Spleen (tissue), 11 donors: ENCODE measurements at regions not wholly inside any gene's neighbourhood (a gene's known extent, or its start where the extent isn't known, plus 50 kb on each side); places are given as distances from the start of the nearest gene placed in this dataset.

Source experiments
- DNase-seq: peaks from one replicate; pipeline ENCODE4 v3.0.0-alpha.2; 2020
- H3K27ac ChIP-seq, 8 donors: fragments of 200-600 bp; sonication (generic) in 7 of 8; 1 replicate in 4 of 8; 2 replicates in 4 of 8; pipeline versions ENCODE4 v1.5.0 to v1.8.0; 2016 to 2021; ENCODE audit warnings: inconsistent platforms in 4 of 8, mild to moderate bottlenecking in 4 of 8, moderate library complexity in 1 of 8
- H3K27me3 ChIP-seq, 7 donors: fragments of 200-600 bp; sonication (generic) in 6 of 7; replicated peaks in 1 of 7; 1 replicate in 4 of 7; 2 replicates in 3 of 7; pipeline versions ENCODE4 v1.5.0 to v1.8.0; 2016 to 2021; ENCODE audit warnings: inconsistent platforms in 3 of 7, mild to moderate bottlenecking in 1 of 7
- H3K36me3 ChIP-seq, 6 donors: fragments of 200-600 bp; sonication (generic) in 5 of 6; 1 replicate in 4 of 6; 2 replicates in 2 of 6; pipeline versions ENCODE4 v1.5.0 to v1.8.0; 2016 to 2021; ENCODE audit warnings: inconsistent platforms in 2 of 6
- H3K4me1 ChIP-seq, 6 donors: fragments of 200-600 bp; sonication (generic) in 5 of 6; 1 replicate in 3 of 6; 2 replicates in 3 of 6; pipeline versions ENCODE4 v1.5.0 to v1.8.0; 2016 to 2021; ENCODE audit warnings: inconsistent platforms in 3 of 6
- H3K4me3 ChIP-seq, 8 donors: fragments of 200-600 bp; sonication (generic) in 7 of 8; 1 replicate in 4 of 8; 2 replicates in 4 of 8; pipeline versions ENCODE4 v1.5.0 to v1.8.0; 2016 to 2021; ENCODE audit warnings: inconsistent platforms in 4 of 8, mild to moderate bottlenecking in 4 of 8, moderate library complexity in 2 of 8
- H3K9me3 ChIP-seq, 8 donors: fragments of 200-600 bp; sonication (generic) in 7 of 8; 1 replicate in 4 of 8; 2 replicates in 4 of 8; pipeline versions ENCODE4 v1.5.0 to v1.8.0; 2016 to 2021; ENCODE audit warnings: inconsistent platforms in 4 of 8
- CTCF ChIP-seq, 11 experiments: fragments of 200-600 bp in 7 of 11; fragments of 450-650 bp in 4 of 11; sonication (generic) in 4 of 11; IDR thresholded peaks in 8 of 11; conservative IDR thresholded peaks in 3 of 11; 1 replicate in 7 of 11; 2 replicates in 4 of 11; pipeline versions ENCODE4 v1.4.0 to v1.8.0; 2016 to 2021; ENCODE audit warnings: antibody characterized with exemption in 11 of 11, inconsistent platforms in 4 of 11, mild to moderate bottlenecking in 1 of 11
- POLR2A ChIP-seq, 3 donors: fragments of 450-650 bp; IDR thresholded peaks; one replicate each; pipeline ENCODE4 v1.5.1; 2017; ENCODE audit warnings: antibody characterized with exemption in 3 of 3, mild to moderate bottlenecking in 1 of 3
- POLR2AphosphoS5 ChIP-seq, 3 donors: sonication (generic); formaldehyde crosslinking; IDR thresholded peaks; one replicate each; pipeline ENCODE4 v1.5.1; 2017; ENCODE audit warnings: antibody characterized with exemption in 3 of 3
- WGBS, 5 donors: extraction: QIAGEN DNeasy Blood & Tissue Kit in 3 of 5; methylation state at CpG; one replicate each; pipeline versions ENCODE4 v1.1.5 to v1.1.7; 2013 to 2018; 5-methylcytosine and 5-hydroxymethylcytosine counted together
- intact Hi-C: fragments of 100-400 bp; cut with DNase I; formaldehyde crosslinking; loops from one replicate; pipeline ENCODE4 v1.15.0; 2023; ENCODE audit warnings: low total_unique reads
- donor health status: healthy with polysubstance abuse.
- donor health status: DM: no; HTN: no; CAD: no; lungs with moderate emphysema.
- donor health status: DM: no; HTN: no; CAD: no.
- donor health status: Bipolar disorder and iron deficiency.
- donor health status: healthy.
- donor health status: DM: no; HTN: no; CAD: no.
- donor health status: DM: yes; HTN: yes; CAD: no.

- no peak for DNase-seq
- no peaks in the 10 kb centered on the region for H3K36me3 ChIP-seq
- TF ChIP-seq CTCF (IDR thresholded peaks at IDR 0.05 in 8 of 11, conservative IDR thresholded peaks at IDR 0.05 in 3 of 11) (no peak), POLR2AphosphoS5 (IDR thresholded peaks at IDR 0.05) (no peak), POLR2A (IDR thresholded peaks at IDR 0.05) (no peak)
- no peaks in the 10 kb centered on the region for H3K27me3 ChIP-seq
- H3K4me3 ChIP-seq, result no peak overlapping the region
- H3K9me3 ChIP-seq, result no peaks in the 10 kb centered on the region
- H3K27ac ChIP-seq, result no peak overlapping the region
- intact Hi-C loops, result no loop called here
- H3K4me1 ChIP-seq, result no peaks in the 10 kb centered on the region
These were observed 224.3 kb upstream of the NAV3 start for GRCh38 chr12:77606348-77606747.

GRCh38 chr12:77603946-77604345, 226.7 kb upstream of the NAV3 start:
- no peak for DNase-seq
- Histone ChIP-seq H3K27me3 (no peaks in the 10 kb centered on the region), H3K36me3 (no peaks in the 10 kb centered on the region), H3K4me3 (no peak overlapping the region), H3K9me3 (no peaks in the 10 kb centered on the region), H3K4me1 (no peaks in the 10 kb centered on the region), H3K27ac (no peak overlapping the region)
- TF ChIP-seq POLR2A (IDR thresholded peaks at IDR 0.05), result no peak
- intact Hi-C loops, result no loop called here

- 79 to 89% (median 87%) methylated on average over 2 of the region's 2 CpGs for WGBS, 5 donors
- Histone ChIP-seq H3K36me3 (no peaks in the 10 kb centered on the region), H3K9me3 (no peaks in the 10 kb centered on the region), H3K27ac (no peak overlapping the region), H3K27me3 (no peaks in the 10 kb centered on the region), H3K4me3 (no peak overlapping the region), H3K4me1 (no peaks in the 10 kb centered on the region)
- DNase-seq, result no peak
- TF ChIP-seq POLR2AphosphoS5 (IDR thresholded peaks at IDR 0.05), result no peak
- TF ChIP-seq CTCF (IDR thresholded peaks at IDR 0.05 in 8 of 11, conservative IDR thresholded peaks at IDR 0.05 in 3 of 11), result no peak
- no peak for TF ChIP-seq POLR2A (IDR thresholded peaks at IDR 0.05)
- intact Hi-C loops, result no loop called here
These were observed 229.6 kb upstream of the NAV3 start for GRCh38 chr12:77601069-77601468.

- Histone ChIP-seq H3K9me3 (no peaks in the 10 kb centered on the region), H3K36me3 (no peaks in the 10 kb centered on the region), H3K27me3 (no peaks in the 10 kb centered on the region), H3K4me1 (no peaks in the 10 kb centered on the region), H3K4me3 (no peak overlapping the region), H3K27ac (no peak overlapping the region)
- 70 to 97% (median 79%) methylated on average over 1 of the region's 1 CpG for WGBS, 5 donors
- TF ChIP-seq POLR2AphosphoS5 (IDR thresholded peaks at IDR 0.05) (no peak), CTCF (IDR thresholded peaks at IDR 0.05 in 8 of 11, conservative IDR thresholded peaks at IDR 0.05 in 3 of 11) (no peak), POLR2A (IDR thresholded peaks at IDR 0.05) (no peak)
- no peak for DNase-seq
- intact Hi-C loops, result no loop called here
These were observed 230.2 kb upstream of the NAV3 start for GRCh38 chr12:77600468-77600843.

- Histone ChIP-seq H3K27me3 (no peaks in the 10 kb centered on the region), H3K4me3 (no peak overlapping the region), H3K9me3 (no peaks in the 10 kb centered on the region), H3K4me1 (no peaks in the 10 kb centered on the region), H3K27ac (no peak overlapping the region), H3K36me3 (no peaks in the 10 kb centered on the region)
- no peak for TF ChIP-seq CTCF (IDR thresholded peaks at IDR 0.05 in 8 of 11, conservative IDR thresholded peaks at IDR 0.05 in 3 of 11)
- no peak for TF ChIP-seq POLR2AphosphoS5 (IDR thresholded peaks at IDR 0.05)
- TF ChIP-seq POLR2A (IDR thresholded peaks at IDR 0.05), result no peak
- intact Hi-C loops, result no loop called here
- DNase-seq, result no peak
These were observed 230.8 kb upstream of the NAV3 start for GRCh38 chr12:77599782-77600467.
